ENCODE measurements at regions not wholly inside any gene's neighbourhood (a gene's known extent, or its start where the extent isn't known, plus 50 kb on each side); places are given as distances from the start of the nearest gene placed in this dataset.
"Not testable (repeated sequence)": the region's sequence is repeated elsewhere in the genome, so short reads cannot be mapped to it uniquely, and the experiment has no call there.

DNA sequence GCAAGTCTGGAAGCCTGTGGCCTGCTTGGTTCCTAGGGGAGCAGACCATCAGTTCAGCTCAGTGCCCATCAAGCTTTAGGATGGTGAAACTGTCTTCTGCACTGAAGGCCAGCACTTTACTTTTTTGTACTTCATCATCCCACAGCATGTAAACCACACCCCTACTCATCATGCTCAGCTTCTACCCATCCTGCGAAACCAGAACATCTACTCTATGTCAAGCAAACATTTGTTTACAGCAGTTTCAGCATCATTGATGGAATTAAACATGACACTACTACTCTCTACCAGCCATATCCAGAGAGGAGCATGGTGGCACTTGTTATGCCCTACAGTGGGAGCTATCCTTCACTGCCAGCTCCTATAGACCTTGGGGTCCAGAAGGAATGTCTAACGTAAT lies 306.6 kb downstream of the SOX2 start:
- Histone ChIP-seq H3K4me3 (ENCODE audit: severe bottlenecking) (no peak overlapping the region), H3K27ac (ENCODE audit: poor library complexity, severe bottlenecking) (no peak overlapping the region)

DNA sequence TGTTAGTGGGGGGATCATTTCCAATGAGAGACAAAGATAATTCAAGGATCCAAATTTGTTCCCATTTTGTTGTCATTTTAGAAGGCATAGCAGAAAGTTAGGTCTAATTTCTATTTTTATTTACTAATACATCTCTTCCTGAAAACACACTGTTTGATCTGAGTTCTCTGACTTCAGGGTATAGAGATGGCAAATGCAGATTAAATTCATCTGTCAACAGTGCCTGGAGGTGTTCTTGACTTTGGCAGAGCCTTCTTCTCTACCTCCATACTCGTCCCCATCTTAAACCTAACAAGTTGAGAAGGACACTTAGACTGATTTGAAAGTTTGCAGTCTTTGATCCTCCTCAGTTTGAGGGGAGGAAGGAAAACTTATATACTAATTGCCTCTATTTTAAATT lies 308.2 kb downstream of the SOX2 start:
- DNase-seq (ENCODE audit: low spot score) = no peak
- Histone ChIP-seq H3K27me3 (ENCODE audit: insufficient read depth, poor library complexity, severe bottlenecking) (no peaks in the 10 kb centered on the region), H3K9me3 (ENCODE audit: severe bottlenecking) (no peaks in the 10 kb centered on the region), H3K36me3 (ENCODE audit: low read depth) (no peaks in the 10 kb centered on the region), H3K27ac (ENCODE audit: poor library complexity, severe bottlenecking) (no peak overlapping the region), H3K4me1 (ENCODE audit: insufficient read depth, poor library complexity, severe bottlenecking) (no peaks in the 10 kb centered on the region), H3K4me3 (ENCODE audit: severe bottlenecking) (no peak overlapping the region)
- ATAC-seq (ENCODE audit: low read depth) = no peak
- TF ChIP-seq, protein P1, sequence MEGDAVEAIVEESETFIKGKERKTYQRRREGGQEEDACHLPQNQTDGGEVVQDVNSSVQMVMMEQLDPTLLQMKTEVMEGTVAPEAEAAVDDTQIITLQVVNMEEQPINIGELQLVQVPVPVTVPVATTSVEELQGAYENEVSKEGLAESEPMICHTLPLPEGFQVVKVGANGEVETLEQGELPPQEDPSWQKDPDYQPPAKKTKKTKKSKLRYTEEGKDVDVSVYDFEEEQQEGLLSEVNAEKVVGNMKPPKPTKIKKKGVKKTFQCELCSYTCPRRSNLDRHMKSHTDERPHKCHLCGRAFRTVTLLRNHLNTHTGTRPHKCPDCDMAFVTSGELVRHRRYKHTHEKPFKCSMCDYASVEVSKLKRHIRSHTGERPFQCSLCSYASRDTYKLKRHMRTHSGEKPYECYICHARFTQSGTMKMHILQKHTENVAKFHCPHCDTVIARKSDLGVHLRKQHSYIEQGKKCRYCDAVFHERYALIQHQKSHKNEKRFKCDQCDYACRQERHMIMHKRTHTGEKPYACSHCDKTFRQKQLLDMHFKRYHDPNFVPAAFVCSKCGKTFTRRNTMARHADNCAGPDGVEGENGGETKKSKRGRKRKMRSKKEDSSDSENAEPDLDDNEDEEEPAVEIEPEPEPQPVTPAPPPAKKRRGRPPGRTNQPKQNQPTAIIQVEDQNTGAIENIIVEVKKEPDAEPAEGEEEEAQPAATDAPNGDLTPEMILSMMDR (IDR thresholded peaks at IDR 0.05; ENCODE audit: poor library complexity, severe bottlenecking) = no peak

More for the DNA sequence above, 306.6 kb downstream of the SOX2 start:
- DNase-seq (ENCODE audit: low spot score) = no peak
- TF ChIP-seq, protein P1 (IDR thresholded peaks at IDR 0.05; ENCODE audit: poor library complexity, severe bottlenecking) = no peak
- no peak for ATAC-seq (ENCODE audit: low read depth)
- Histone ChIP-seq H3K4me1 (ENCODE audit: insufficient read depth, poor library complexity, severe bottlenecking) (no peaks in the 10 kb centered on the region), H3K9me3 (ENCODE audit: severe bottlenecking) (no peaks in the 10 kb centered on the region), H3K36me3 (ENCODE audit: low read depth) (no peaks in the 10 kb centered on the region), H3K27me3 (ENCODE audit: insufficient read depth, poor library complexity, severe bottlenecking) (no peaks in the 10 kb centered on the region)

DNA sequence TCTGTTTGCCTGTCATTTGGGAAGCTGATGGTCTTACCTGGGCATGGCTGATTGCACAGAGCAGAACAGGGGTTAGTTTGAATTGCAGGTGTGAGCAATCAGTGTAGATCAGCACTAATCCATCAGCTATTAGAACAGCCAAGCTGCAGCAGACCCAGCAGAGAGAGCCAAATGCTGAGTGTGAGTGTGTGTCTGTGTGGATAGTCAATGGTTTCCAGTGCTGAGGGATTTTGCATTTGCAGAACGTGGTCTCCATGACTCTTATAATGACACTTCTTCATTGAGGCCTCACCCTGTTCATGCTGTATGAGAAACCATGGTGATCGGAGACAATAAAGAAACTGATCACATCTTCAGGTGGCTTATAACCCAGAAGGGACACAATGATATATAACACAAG lies 312.1 kb downstream of the SOX2 start:
- Histone ChIP-seq H3K27me3 (ENCODE audit: insufficient read depth, poor library complexity, severe bottlenecking) (no peaks in the 10 kb centered on the region), H3K36me3 (ENCODE audit: low read depth) (no peaks in the 10 kb centered on the region), H3K4me3 (ENCODE audit: severe bottlenecking) (no peak overlapping the region), H3K27ac (ENCODE audit: poor library complexity, severe bottlenecking) (no peak overlapping the region), H3K9me3 (ENCODE audit: severe bottlenecking) (no peaks in the 10 kb centered on the region), H3K4me1 (ENCODE audit: insufficient read depth, poor library complexity, severe bottlenecking) (peaks cover 10% of the 10 kb centered on the region)
- DNase-seq (ENCODE audit: low spot score) (no peak), ATAC-seq (ENCODE audit: low read depth) (no peak)
- TF ChIP-seq, protein P1 (IDR thresholded peaks at IDR 0.05; ENCODE audit: poor library complexity, severe bottlenecking) = no peak

DNA sequence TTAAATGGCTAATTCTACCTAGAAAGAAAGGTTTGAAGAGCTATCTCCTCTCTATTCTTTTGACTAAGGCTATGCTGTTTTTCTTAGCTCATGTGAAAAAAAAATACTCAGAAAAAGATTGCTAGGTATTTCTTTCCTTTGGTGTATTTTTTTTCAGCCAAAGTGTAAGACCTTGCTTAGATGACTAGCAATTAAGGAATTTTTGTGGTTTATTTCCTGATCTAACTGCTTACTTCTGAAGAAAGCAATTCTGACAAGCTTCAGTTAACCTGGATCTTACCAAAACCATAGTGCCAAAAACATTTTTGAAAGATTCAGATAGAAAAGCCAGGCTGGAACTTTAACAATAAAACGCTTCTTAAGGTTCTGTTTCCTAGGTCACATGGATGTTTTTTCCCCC lies 315.6 kb downstream of the SOX2 start:
- peak; percentile 72 for ATAC-seq (ENCODE audit: low read depth)
- H3K4me3 ChIP-seq (ENCODE audit: severe bottlenecking) = no peak overlapping the region
- no peak overlapping the region for H3K27ac ChIP-seq (ENCODE audit: poor library complexity, severe bottlenecking)
- no peaks in the 10 kb centered on the region for H3K9me3 ChIP-seq (ENCODE audit: severe bottlenecking)
- no peaks in the 10 kb centered on the region for H3K27me3 ChIP-seq (ENCODE audit: insufficient read depth, poor library complexity, severe bottlenecking)
- TF ChIP-seq, protein P1 (IDR thresholded peaks at IDR 0.05; ENCODE audit: poor library complexity, severe bottlenecking) = no peak
- peaks cover 10% of the 10 kb centered on the region for H3K4me1 ChIP-seq (ENCODE audit: insufficient read depth, poor library complexity, severe bottlenecking)
- no peak for DNase-seq (ENCODE audit: low spot score)
- no peaks in the 10 kb centered on the region for H3K36me3 ChIP-seq (ENCODE audit: low read depth)

DNA sequence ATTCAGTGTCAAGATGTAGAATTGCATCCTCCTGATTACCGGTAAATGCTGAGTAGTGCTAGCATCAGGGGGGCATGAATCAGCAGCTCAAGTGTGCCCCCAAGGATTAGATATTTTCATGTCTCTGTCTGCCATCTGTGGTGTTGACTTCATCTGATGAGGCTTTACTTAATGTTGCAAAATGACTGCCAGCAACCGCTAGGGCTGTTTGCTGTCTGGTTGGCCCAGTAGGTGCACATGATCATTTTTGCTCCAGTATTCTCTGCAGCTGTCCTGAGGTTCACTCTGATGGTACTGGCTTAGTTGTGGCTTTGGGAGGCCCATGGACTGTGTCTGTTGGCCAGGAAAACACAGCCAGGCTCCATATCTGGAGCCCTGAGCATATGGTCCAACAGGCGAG lies 316.4 kb downstream of the SOX2 start:
- H3K4me3 ChIP-seq (ENCODE audit: severe bottlenecking) = no peak overlapping the region
- no peak overlapping the region for H3K27ac ChIP-seq (ENCODE audit: poor library complexity, severe bottlenecking)
- H3K27me3 ChIP-seq (ENCODE audit: insufficient read depth, poor library complexity, severe bottlenecking) = no peaks in the 10 kb centered on the region
- ATAC-seq (ENCODE audit: low read depth) (no peak), DNase-seq (ENCODE audit: low spot score) (no peak)
- H3K4me1 ChIP-seq (ENCODE audit: insufficient read depth, poor library complexity, severe bottlenecking) = peaks cover 10% of the 10 kb centered on the region
- TF ChIP-seq, protein P1 (IDR thresholded peaks at IDR 0.05; ENCODE audit: poor library complexity, severe bottlenecking) = no peak
- H3K9me3 ChIP-seq (ENCODE audit: severe bottlenecking) = no peaks in the 10 kb centered on the region
- no peaks in the 10 kb centered on the region for H3K36me3 ChIP-seq (ENCODE audit: low read depth)

DNA sequence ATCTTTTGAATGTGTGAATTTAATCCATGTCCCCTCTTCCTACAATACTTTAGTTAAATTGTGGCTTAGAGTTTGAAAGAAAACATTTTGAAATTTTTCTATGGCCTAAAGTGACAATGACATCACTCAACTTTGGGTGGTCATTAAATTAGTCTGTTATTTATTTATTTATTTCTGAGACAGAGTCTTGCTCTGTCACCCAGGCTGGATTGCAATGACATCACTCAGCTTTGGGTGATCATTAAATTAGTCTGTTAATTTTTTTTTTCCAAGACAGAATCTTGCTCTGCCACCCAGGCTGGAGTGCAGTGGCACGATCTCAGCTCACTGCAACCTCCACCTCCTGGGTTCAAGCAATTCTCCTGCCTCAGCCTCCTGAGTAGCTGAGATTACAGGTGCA lies 322.5 kb downstream of the SOX2 start:
- H3K27ac ChIP-seq (ENCODE audit: poor library complexity, severe bottlenecking); H3K4me1 ChIP-seq (ENCODE audit: insufficient read depth, poor library complexity, severe bottlenecking); DNase-seq (ENCODE audit: low spot score); H3K36me3 ChIP-seq (ENCODE audit: low read depth); H3K4me3 ChIP-seq (ENCODE audit: severe bottlenecking); H3K27me3 ChIP-seq (ENCODE audit: insufficient read depth, poor library complexity, severe bottlenecking); ATAC-seq (ENCODE audit: low read depth); H3K9me3 ChIP-seq (ENCODE audit: severe bottlenecking): not testable (repeated sequence)

All from RWPE2 (cell line).